SK-N-SH (cell line): ENCODE measurements at regions not wholly inside any gene's neighbourhood (a gene's known extent, or its start where the extent isn't known, plus 50 kb on each side); places are given as distances from the start of the nearest gene placed in this dataset.

Experiments
- CTCF ChIA-PET: fragments of 300-600, 350-600 bp; formaldehyde crosslinking; extraction: SDS; loops from one replicate; lab custom pipeline; 2021; lab: Yijun Ruan, JAX
- POLR2A ChIA-PET: fragments of 350-600 bp; sonication (Branson Sonifier 250); formaldehyde crosslinking; extraction: SDS; loops from one replicate; lab custom pipeline; 2020; ENCODE audit warnings: antibody characterized with exemption, inconsistent platforms; lab: Yijun Ruan, JAX
- DNase-seq: peaks from one replicate; pipeline ENCODE4 v3.0.0; 2012
- H2AFZ ChIP-seq: fragments of 200-600 bp; sonication (generic); 2 replicates; pipeline ENCODE4 v1.8.1; 2016; ENCODE audit warnings: antibody characterized with exemption, mild to moderate bottlenecking, low read depth
- H3F3A ChIP-seq: fragments of 200-600 bp; sonication (generic); replicated peaks from 2 replicates; pipeline ENCODE3; 2016; ENCODE audit warnings: antibody characterized with exemption, mild to moderate bottlenecking; ENCODE audit not compliant: insufficient read depth
- H3K27ac ChIP-seq, 2 experiments: fragments of 200-500 bp in 1 of 2; fragments of 200-600 bp in 1 of 2; sonication (Bioruptor generic) in 1 of 2; sonication (generic), shearing (Covaris generic) in 1 of 2; 2 replicates each; pipeline versions ENCODE4 v1.5.1 to v1.6.1; 2014 to 2016; ENCODE audit warnings: low read depth in 2 of 2, inconsistent platforms in 1 of 2, low read length in 1 of 2, mild to moderate bottlenecking in 1 of 2, mixed read lengths in 1 of 2
- H3K27me3 ChIP-seq: fragments of 200-600 bp; sonication (generic), shearing (Covaris generic); 2 replicates; pipeline ENCODE4 v1.6.1; 2016; ENCODE audit warnings: mixed run types; ENCODE audit not compliant: insufficient read depth
- H3K36me3 ChIP-seq, 2 experiments: fragments of 200-500 bp in 1 of 2; fragments of 200-600 bp in 1 of 2; sonication (Bioruptor generic) in 1 of 2; sonication (generic) in 1 of 2; replicated peaks in 1 of 2; 2 replicates each; pipeline versions ENCODE3 to v1.5.1; 2014 to 2016; ENCODE audit warnings: low read length in 1 of 2, mild to moderate bottlenecking in 1 of 2; ENCODE audit not compliant: insufficient read depth in 2 of 2, control insufficient read depth in 1 of 2
- H3K4me1 ChIP-seq, 2 experiments: fragments of 200-500 bp in 1 of 2; fragments of 200-600 bp in 1 of 2; sonication (Bioruptor generic) in 1 of 2; sonication (generic), shearing (Covaris generic) in 1 of 2; 2 replicates each; pipeline versions ENCODE4 v1.5.1 to v1.6.1; 2014 to 2016; ENCODE audit warnings: low read depth in 1 of 2, low read length in 1 of 2, mixed run types in 1 of 2; ENCODE audit not compliant: insufficient read depth in 2 of 2, control insufficient read depth in 1 of 2
- H3K4me2 ChIP-seq: fragments of 200-600 bp; sonication (generic), shearing (Covaris generic); 2 replicates; pipeline ENCODE4 v1.6.1; 2017; ENCODE audit warnings: mixed run types
- H3K4me3 ChIP-seq, 2 experiments: fragments of 200-500 bp in 1 of 2; fragments of 200-600 bp in 1 of 2; sonication (Bioruptor generic) in 1 of 2; sonication (generic), shearing (Covaris generic) in 1 of 2; 2 replicates each; pipeline versions ENCODE4 v1.5.1 to v1.8.1; 2014 to 2016; ENCODE audit warnings: low read depth in 2 of 2, inconsistent platforms in 1 of 2, low read length in 1 of 2, mild to moderate bottlenecking in 1 of 2, mixed read lengths in 1 of 2, moderate library complexity in 1 of 2
- H3K79me2 ChIP-seq: fragments of 200-600 bp; sonication (generic); 2 replicates; pipeline ENCODE4 v1.8.1; 2017; ENCODE audit warnings: mild to moderate bottlenecking; ENCODE audit not compliant: insufficient read depth
- H3K9ac ChIP-seq: fragments of 200-600 bp; sonication (generic); 2 replicates; pipeline ENCODE4 v1.6.1; 2017; ENCODE audit warnings: mixed run types
- H3K9me2 ChIP-seq: fragments of 200-600 bp; sonication (generic); 2 replicates; pipeline ENCODE4 v1.6.1; 2017; ENCODE audit warnings: mixed run types
- H3K9me3 ChIP-seq: fragments of 200-600 bp; sonication (generic); 2 replicates; pipeline ENCODE4 v1.6.1; 2017; ENCODE audit warnings: mixed run types, mild to moderate bottlenecking, moderate library complexity
- H4K20me1 ChIP-seq: fragments of 200-600 bp; sonication (generic); 2 replicates; pipeline ENCODE4 v1.6.1; 2017; ENCODE audit warnings: mild to moderate bottlenecking, mixed run types; ENCODE audit not compliant: insufficient read depth
- CHD2 ChIP-seq: fragments of 150-350 bp; IDR thresholded peaks from 2 replicates; pipeline ENCODE4 v1.6.1; 2018; ENCODE audit warnings: low read length; ENCODE audit not compliant: partially characterized antibody
- ELF1 ChIP-seq: IDR thresholded peaks from 2 replicates; pipeline ENCODE4 v1.4.0; 2012
- EP300 ChIP-seq, 2 experiments: IDR thresholded peaks; 2 replicates each; pipeline versions ENCODE4 v1.4.0 to v1.6.1; 2012; ENCODE audit warnings: borderline replicate concordance in 1 of 2, low read depth in 1 of 2, low read length in 1 of 2
- EZH2phosphoT487 ChIP-seq: fragments of 200-600 bp; sonication (generic); IDR thresholded peaks from 2 replicates; pipeline ENCODE4 v1.6.1; 2017; ENCODE audit warnings: low read depth, mixed run types, mild to moderate bottlenecking, antibody characterized with exemption, moderate library complexity, borderline replicate concordance
- FOSL2 ChIP-seq: IDR thresholded peaks from 2 replicates; pipeline ENCODE4 v1.4.0; 2012; ENCODE audit warnings: low read depth, mild to moderate bottlenecking, moderate library complexity, borderline replicate concordance
- FOXJ3 ChIP-seq: sonication (generic); formaldehyde crosslinking; IDR thresholded peaks from 2 replicates; pipeline ENCODE4 v1.5.1; 2020; ENCODE audit warnings: mild to moderate bottlenecking, missing genetic modification reagents
- FOXM1 ChIP-seq: IDR thresholded peaks from 2 replicates; pipeline ENCODE4 v1.4.0; 2012; ENCODE audit warnings: low read depth, mild to moderate bottlenecking
- JUND ChIP-seq: IDR thresholded peaks from 2 replicates; pipeline ENCODE4 v1.4.0; 2012
- MEF2A ChIP-seq: IDR thresholded peaks from 2 replicates; pipeline ENCODE4 v1.4.0; 2012; ENCODE audit warnings: low read depth, borderline replicate concordance
- MXI1 ChIP-seq: IDR thresholded peaks from 2 replicates; pipeline ENCODE4 v1.6.1; 2012; ENCODE audit warnings: mild to moderate bottlenecking, low read depth, low read length, improper control_type of control experiment
- NFIC ChIP-seq: IDR thresholded peaks from 2 replicates; pipeline ENCODE4 v1.4.0; 2012; ENCODE audit warnings: borderline replicate concordance
- NRF1 ChIP-seq: IDR thresholded peaks from 2 replicates; pipeline ENCODE4 v1.6.1; 2012; ENCODE audit warnings: low read depth, mild to moderate bottlenecking, low read length
- RAD21 ChIP-seq: IDR thresholded peaks from 2 replicates; pipeline ENCODE4 v1.6.1; 2012; ENCODE audit warnings: mild to moderate bottlenecking, low read length
- RFX5 ChIP-seq: IDR thresholded peaks from 2 replicates; pipeline ENCODE4 v1.6.1; 2012; ENCODE audit warnings: mild to moderate bottlenecking, improper control_type of control experiment, low read length
- RXRA ChIP-seq: IDR thresholded peaks from 2 replicates; pipeline ENCODE4 v1.4.0; 2012; ENCODE audit warnings: low read depth, mild to moderate bottlenecking, borderline replicate concordance
- SIN3A ChIP-seq: IDR thresholded peaks from 2 replicates; pipeline ENCODE4 v1.6.1; 2012; ENCODE audit warnings: low read depth, mild to moderate bottlenecking, low read length, moderate library complexity, borderline replicate concordance
- TAF1 ChIP-seq: IDR thresholded peaks from 2 replicates; pipeline ENCODE4 v1.6.1; 2012; ENCODE audit warnings: low read depth, mild to moderate bottlenecking, low read length, moderate library complexity, borderline replicate concordance
- TCF12 ChIP-seq: IDR thresholded peaks from 2 replicates; pipeline ENCODE4 v1.4.0; 2012
- TEAD4 ChIP-seq: IDR thresholded peaks from 2 replicates; pipeline ENCODE4 v1.4.0; 2012; ENCODE audit warnings: mild to moderate bottlenecking, borderline replicate concordance; ENCODE audit not compliant: insufficient read depth
- YY1 ChIP-seq: IDR thresholded peaks from 2 replicates; pipeline ENCODE4 v1.4.0; 2012; ENCODE audit warnings: low read depth, mild to moderate bottlenecking
- WGBS: methylation state at CpG from one replicate; pipeline ENCODE4 v1.1.6; 2017; ENCODE audit warnings: low lambda C conversion rate; 5-methylcytosine and 5-hydroxymethylcytosine counted together
- TF ChIP-seq, protein P1 (sequence below): fragments of 150-350 bp; IDR thresholded peaks from 2 replicates; pipeline ENCODE4 v1.6.1; 2016; ENCODE audit warnings: mild to moderate bottlenecking, low read depth, low read length
- TF ChIP-seq, protein P2 (sequence below): IDR thresholded peaks from 2 replicates; pipeline ENCODE4 v1.4.0; 2012; ENCODE audit warnings: low read depth, borderline replicate concordance
- TF ChIP-seq, protein P3 (sequence below): IDR thresholded peaks from 2 replicates; pipeline ENCODE4 v1.4.0; 2012; ENCODE audit warnings: low read depth
- TF ChIP-seq, protein P4 (sequence below): IDR thresholded peaks from 2 replicates; pipeline ENCODE4; 2012
- TF ChIP-seq, protein P5 (sequence below): fragments of 150-350 bp; IDR thresholded peaks from 2 replicates; pipeline ENCODE4 v1.6.1; 2017; ENCODE audit warnings: antibody characterized with exemption, low read length, low read depth, borderline replicate concordance

DNA sequence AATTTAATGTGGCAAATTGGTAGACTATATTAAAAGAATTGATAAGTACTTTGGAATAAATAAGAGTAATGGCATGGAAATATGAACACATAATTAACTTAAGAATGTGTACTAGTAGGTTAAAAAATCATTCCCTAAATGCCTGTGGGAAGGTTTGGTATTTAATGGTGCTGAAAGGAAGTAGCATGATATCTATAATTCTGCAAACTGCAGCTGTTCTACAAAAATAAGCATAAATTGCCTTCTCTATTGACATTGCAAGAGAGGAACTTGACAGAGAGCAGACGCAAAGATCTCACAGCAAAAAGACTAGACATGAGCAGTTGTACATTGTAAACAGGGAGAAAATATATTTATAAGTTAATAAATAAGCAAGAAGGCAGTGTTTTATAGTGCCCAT lies 752.5 kb upstream of the PCDH10 start:
- H3K27me3 ChIP-seq, result no peaks in the 10 kb centered on the region
- H2AFZ ChIP-seq, result no peak overlapping the region
- no peak overlapping the region for H3K4me3 ChIP-seq
- no peaks in the 10 kb centered on the region for H3K36me3 ChIP-seq
- H3K9ac ChIP-seq, result no peak overlapping the region
- DNase-seq, result no peak
- CTCF ChIA-PET, result no interaction called here
- H3F3A ChIP-seq, result no peaks in the 10 kb centered on the region
- H3K79me2 ChIP-seq, result no peaks in the 10 kb centered on the region
- 11% methylated on average over 1 of the region's 1 CpG for WGBS
- TF ChIP-seq FOXM1, result no peak
- TF ChIP-seq, protein P1, sequence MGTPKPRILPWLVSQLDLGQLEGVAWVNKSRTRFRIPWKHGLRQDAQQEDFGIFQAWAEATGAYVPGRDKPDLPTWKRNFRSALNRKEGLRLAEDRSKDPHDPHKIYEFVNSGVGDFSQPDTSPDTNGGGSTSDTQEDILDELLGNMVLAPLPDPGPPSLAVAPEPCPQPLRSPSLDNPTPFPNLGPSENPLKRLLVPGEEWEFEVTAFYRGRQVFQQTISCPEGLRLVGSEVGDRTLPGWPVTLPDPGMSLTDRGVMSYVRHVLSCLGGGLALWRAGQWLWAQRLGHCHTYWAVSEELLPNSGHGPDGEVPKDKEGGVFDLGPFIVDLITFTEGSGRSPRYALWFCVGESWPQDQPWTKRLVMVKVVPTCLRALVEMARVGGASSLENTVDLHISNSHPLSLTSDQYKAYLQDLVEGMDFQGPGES, result no peak
- TF ChIP-seq, protein P2, sequence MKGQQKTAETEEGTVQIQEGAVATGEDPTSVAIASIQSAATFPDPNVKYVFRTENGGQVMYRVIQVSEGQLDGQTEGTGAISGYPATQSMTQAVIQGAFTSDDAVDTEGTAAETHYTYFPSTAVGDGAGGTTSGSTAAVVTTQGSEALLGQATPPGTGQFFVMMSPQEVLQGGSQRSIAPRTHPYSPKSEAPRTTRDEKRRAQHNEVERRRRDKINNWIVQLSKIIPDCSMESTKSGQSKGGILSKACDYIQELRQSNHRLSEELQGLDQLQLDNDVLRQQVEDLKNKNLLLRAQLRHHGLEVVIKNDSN, result no peak
- no peak for TF ChIP-seq SIN3A
- no peak for TF ChIP-seq RXRA
- TF ChIP-seq, protein P3, sequence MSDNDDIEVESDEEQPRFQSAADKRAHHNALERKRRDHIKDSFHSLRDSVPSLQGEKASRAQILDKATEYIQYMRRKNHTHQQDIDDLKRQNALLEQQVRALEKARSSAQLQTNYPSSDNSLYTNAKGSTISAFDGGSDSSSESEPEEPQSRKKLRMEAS, result no peak
- no peak for TF ChIP-seq RAD21
- no peak for TF ChIP-seq FOSL2
- TF ChIP-seq TAF1, result no peak
- no peak for TF ChIP-seq RFX5
- TF ChIP-seq, protein P4, sequence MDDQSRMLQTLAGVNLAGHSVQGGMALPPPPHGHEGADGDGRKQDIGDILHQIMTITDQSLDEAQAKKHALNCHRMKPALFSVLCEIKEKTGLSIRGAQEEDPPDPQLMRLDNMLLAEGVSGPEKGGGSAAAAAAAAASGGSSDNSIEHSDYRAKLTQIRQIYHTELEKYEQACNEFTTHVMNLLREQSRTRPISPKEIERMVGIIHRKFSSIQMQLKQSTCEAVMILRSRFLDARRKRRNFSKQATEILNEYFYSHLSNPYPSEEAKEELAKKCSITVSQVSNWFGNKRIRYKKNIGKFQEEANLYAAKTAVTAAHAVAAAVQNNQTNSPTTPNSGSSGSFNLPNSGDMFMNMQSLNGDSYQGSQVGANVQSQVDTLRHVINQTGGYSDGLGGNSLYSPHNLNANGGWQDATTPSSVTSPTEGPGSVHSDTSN, result no peak
- TF ChIP-seq TCF12, result no peak
- TF ChIP-seq JUND, result no peak
- no peak for TF ChIP-seq EP300 (IDR thresholded peaks at IDR 0.05; ENCODE audit: borderline replicate concordance in 1 of 2, low read depth in 1 of 2, low read length in 1 of 2)
- TF ChIP-seq FOXJ3, result no peak
- TF ChIP-seq NRF1, result no peak
- no peak for TF ChIP-seq MEF2A
- no peaks in the 10 kb centered on the region for H4K20me1 ChIP-seq
- no peaks in the 10 kb centered on the region for H3K9me3 ChIP-seq
- POLR2A ChIA-PET, result no interaction called here
- H3K9me2 ChIP-seq, result no peaks in the 10 kb centered on the region; the same call in 1 of the 2 replicates
- H3K27ac ChIP-seq, result no peak overlapping the region
- no peaks in the 10 kb centered on the region for H3K4me1 ChIP-seq
- H3K4me2 ChIP-seq, result no peak overlapping the region

DNA sequence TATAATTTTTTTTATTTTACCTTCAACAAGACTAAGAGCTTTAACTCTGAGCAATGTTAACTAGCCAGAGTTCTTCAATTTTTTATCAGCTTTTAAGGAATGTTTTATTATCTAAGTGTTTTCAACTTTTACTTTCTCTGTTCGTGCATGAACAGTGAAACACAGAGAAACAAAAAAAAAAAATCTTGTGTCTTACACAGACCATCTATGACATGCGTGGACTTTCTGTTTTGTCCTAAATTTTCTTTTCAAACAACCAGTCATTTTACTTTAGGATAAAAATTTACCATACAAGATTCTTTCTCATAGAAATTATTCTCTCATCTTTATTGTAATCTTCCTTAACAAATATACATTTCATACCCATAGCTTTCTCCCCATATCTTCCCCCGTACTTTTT lies 731.9 kb upstream of the PCDH10 start:
- H3K4me1 ChIP-seq, result no peaks in the 10 kb centered on the region
- H3K4me3 ChIP-seq, result no peak overlapping the region
- 4% methylated on average over 3 of the region's 3 CpGs for WGBS
- H4K20me1 ChIP-seq, result no peaks in the 10 kb centered on the region
- no peaks in the 10 kb centered on the region for H3F3A ChIP-seq
- no peaks in the 10 kb centered on the region for H3K9me2 ChIP-seq
- no peaks in the 10 kb centered on the region; the same call in 1 of the 2 replicates for H3K9me3 ChIP-seq
- no peaks in the 10 kb centered on the region for H3K36me3 ChIP-seq
- H3K79me2 ChIP-seq, result no peaks in the 10 kb centered on the region
- DNase-seq, result no peak
- H2AFZ ChIP-seq, result no peak overlapping the region
- H3K4me2 ChIP-seq, result no peak overlapping the region
- H3K27ac ChIP-seq, result no peak overlapping the region
- CTCF ChIA-PET, result no interaction called here
- H3K9ac ChIP-seq, result no peak overlapping the region
- H3K27me3 ChIP-seq, result no peaks in the 10 kb centered on the region
- POLR2A ChIA-PET, result no interaction called here
- TF ChIP-seq MXI1, result no peak
- TF ChIP-seq, protein P3, result no peak
- TF ChIP-seq MEF2A, result no peak
- TF ChIP-seq, protein P5, sequence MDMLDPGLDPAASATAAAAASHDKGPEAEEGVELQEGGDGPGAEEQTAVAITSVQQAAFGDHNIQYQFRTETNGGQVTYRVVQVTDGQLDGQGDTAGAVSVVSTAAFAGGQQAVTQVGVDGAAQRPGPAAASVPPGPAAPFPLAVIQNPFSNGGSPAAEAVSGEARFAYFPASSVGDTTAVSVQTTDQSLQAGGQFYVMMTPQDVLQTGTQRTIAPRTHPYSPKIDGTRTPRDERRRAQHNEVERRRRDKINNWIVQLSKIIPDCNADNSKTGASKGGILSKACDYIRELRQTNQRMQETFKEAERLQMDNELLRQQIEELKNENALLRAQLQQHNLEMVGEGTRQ, result no peak
- TF ChIP-seq NFIC, result no peak
- no peak for TF ChIP-seq EZH2phosphoT487
- TF ChIP-seq YY1, result no peak
- TF ChIP-seq ELF1, result no peak
- TF ChIP-seq CHD2, result no peak
- TF ChIP-seq TEAD4, result no peak
- TF ChIP-seq, protein P1, result no peak
